GM19043 (cell line): ENCODE measurements at regions not wholly inside any gene's neighbourhood (a gene's known extent, or its start where the extent isn't known, plus 50 kb on each side); places are given as distances from the start of the nearest gene placed in this dataset.
A peak's percentile ranks its signal among the peaks of the same experiment; 100 is the strongest.
"Not testable (repeated sequence)": the region's sequence is repeated elsewhere in the genome, so short reads cannot be mapped to it uniquely, and the experiment has no call there.

Experiments used
- ATAC-seq: cut with Tn5 transposase; IDR thresholded peaks from one replicate; pipeline ENCODE4 v1.9.1; 2021; ENCODE audit warnings: low read depth; ENCODE audit not compliant: unreplicated experiment

DNA sequence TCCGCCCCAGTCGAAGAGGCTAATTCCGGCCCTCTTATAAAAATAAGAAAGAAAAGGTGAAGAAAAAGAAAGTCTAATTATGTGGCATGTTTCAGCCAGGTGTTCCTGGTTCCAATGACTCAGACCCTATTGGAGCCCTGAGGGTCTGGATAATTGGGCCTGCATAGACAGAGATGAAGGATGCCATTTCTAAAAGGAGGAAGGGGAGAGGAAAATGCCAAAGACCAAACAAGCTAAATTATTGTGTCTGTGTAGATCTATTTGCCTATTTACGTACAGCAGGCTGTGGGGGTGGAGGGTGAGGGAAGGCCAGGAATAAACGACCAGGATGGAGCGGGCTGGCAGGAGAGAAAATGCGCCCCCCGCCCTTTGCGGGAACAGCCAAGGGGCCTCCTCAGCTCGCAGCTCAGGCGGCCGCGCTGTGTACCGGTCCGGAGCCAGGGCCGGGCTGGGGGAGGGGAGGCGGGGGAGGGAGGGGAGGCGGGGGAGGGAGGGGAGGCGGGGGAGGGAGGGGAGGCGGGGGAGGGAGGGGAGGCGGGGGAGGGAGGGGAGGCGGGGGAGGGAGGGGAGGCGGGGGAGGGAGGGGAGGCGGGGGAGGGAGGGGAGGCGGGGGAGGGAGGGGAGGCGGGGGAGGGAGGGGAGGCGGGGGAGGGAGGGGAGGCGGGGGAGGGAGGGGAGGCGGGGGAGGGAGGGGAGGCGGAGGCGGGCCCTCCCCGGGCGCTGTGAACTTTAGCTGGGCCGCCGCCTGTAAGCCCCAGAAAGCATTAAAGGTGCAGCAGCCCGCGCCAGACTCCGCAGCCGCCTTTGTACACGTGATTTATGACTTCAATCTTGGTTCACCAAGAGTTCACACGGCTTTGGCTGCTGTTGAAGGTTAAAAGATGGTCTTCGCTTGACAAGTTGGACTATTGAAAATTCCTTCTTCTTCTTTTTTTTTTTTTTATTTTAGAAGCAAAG lies 113.0 kb upstream of the FOXD4L5 start:
- ATAC-seq = not testable (repeated sequence)

DNA sequence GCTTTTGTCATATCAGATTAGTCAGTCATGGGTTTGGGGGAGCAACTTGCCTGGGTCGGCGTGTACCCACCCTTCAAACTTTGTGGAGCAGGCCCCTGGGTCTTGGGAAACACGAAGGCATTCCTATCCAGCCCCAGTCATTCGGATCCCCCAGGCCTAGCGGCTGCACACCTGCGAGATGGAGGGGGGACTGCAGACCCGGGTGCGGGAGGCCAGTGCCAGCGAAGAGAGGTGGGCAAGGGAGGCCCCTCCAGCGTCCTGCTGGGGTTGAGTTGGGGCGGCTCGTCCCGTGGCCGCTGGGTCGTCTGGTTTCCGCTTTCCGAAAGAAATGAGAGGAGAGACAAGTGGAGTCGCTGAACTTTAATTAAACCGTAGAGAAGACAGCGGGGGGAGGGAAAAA lies 112.2 kb upstream of the FOXD4L5 start:
- ATAC-seq = not testable (repeated sequence)

DNA sequence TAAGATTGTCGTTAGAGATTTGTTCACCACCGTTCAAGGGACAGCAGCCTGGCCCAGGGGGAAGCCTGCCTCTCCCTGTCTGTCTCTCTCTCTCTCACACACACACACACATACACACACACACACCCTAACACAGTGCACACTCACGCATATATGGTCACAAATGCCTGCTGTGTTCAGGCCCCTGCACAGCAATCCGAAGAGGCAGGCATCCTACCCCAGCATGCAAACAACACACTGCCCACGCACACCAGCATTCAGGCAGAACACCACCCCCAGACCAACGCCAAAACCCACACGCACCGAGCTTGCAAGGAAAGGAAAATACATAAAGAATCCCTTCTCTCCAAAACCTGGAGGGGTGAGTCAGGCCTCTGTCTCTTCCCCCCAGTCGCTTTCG lies 111.6 kb upstream of the FOXD4L5 start:
- not testable (repeated sequence) for ATAC-seq

DNA sequence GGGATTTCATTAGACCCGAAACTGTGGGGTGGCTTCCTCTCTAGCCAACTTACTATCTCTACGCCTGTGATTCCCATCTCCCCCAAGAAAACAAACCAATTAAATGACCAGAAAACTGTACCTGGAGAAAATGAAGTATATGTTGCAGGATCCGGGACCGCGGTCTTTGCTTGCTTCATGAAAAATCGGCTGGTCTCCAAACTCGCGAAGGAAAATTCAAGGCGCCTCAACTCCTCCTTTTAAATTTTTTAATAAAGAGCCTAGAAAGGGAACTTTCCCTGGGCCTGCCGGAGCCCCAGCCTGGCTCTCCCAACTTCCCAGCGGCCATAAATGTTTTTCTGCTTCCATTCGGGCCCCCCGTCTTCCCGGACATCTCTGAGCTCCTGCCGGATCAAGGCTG lies 110.8 kb upstream of the FOXD4L5 start:
- not testable (repeated sequence) for ATAC-seq

DNA sequence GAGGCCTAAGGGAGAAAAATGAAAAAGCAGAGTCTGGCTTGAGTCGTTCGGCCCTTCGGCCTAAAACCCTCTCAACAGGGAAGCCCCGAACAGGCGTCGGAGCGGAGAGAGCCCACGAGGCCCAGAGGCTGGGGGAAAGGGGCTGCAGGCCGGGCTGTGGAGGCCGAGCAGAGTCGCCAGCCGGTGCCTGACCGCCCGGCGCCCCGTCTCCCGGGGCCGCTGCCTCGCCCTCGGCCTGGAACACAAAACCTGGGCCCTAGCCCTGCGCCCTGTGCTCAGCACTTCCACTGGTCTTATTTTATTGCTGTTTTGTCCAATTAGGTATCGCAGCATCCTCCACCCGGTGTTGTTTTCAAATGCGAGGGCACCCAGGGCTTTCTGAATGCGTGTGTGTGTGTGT lies 110.1 kb upstream of the FOXD4L5 start:
- not testable (repeated sequence) for ATAC-seq

DNA sequence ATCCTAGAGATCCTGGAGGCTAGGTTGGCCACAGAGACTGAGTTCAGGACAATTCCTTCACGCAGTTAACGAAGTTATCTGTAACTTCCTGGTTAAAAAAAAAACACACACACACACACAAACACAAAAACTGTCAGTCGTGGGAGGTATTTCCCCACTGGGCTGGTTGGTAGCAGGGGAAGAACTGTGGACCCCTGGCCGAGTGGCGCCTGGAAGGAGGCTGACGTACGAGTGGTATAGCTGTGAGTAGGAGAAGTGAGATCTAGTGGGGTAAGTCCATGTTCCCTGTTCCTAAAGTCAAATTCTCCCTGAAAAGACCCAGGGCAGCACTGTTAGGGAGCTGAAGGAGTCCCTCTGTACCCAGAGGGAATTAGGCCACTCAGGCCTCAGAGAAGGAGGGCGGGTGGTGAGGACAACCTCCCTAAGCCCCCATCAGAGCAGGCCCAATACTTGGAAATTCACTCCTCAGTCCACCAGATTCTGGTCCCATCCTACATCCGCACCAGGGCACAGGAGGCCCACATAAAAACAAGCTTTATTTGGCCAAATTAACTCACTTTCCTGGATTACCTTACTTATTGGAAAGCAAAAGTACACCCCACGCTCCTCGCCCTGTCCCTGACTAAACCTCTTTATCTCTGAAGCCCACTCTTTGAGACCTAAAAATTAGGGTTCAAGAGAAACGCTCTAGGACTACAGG lies 108.3 kb upstream of the FOXD4L5 start:
- ATAC-seq = not testable (repeated sequence)

DNA sequence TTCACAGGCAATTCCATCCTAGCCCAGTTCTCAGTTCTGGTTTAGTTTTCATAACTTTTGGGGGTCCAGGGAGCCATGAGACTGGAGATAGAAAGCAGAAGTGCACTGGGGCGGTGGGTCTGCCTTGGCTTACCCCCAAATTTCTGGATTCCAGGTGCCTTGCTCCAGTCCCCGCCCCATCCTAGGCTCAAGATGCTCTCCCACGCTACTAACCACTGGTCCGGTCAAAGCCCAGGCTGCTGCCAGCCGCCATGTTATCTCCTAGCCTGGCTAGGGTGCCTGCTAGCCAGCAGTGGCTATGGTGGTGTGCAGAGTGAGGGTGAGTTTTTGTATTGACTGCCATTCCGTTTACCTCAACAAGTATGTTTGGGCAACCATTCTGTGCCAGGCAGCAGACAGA lies 107.6 kb upstream of the FOXD4L5 start:
- not testable (repeated sequence) for ATAC-seq

DNA sequence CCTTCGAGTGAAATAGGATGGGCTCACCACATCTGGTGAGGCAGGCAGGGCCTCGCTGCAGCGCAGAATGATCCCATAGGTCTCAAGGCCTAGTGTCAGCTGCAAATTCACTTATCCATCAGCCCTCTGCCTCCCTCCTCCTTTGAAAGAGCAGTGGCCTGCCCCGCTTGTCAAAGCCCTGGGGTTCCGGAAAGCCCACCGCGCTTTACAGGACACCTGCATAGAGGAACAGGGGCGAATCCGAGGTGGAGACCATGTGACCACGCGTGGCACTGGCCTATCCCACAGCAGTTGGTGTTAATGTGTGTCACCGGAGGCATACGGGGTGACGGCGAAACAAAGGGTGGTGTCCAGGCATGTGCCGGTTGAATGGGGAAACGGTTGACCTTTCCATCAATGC lies 104.7 kb upstream of the FOXD4L5 start:
- ATAC-seq = not testable (repeated sequence)

DNA sequence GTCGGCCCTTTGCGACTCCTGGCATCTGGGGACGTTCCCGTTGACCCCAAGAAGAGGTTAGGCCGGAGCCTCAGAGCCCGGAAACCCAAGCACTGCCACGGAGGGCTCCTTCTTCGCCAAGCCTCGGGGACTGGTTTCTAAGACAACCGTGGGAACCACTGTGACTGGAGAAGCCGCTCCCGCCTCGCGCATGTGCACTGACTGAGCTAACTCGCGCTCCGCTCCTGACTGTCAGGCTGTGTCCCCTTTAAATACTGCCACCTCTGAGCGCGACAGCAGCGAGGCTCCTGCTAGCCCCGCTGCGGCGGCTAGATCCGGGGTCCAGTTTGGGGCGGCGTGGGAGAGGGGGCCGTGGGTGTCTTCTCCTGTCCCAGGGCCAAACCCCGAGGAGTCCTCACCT lies 104.2 kb upstream of the FOXD4L5 start:
- ATAC-seq = not testable (repeated sequence)

DNA sequence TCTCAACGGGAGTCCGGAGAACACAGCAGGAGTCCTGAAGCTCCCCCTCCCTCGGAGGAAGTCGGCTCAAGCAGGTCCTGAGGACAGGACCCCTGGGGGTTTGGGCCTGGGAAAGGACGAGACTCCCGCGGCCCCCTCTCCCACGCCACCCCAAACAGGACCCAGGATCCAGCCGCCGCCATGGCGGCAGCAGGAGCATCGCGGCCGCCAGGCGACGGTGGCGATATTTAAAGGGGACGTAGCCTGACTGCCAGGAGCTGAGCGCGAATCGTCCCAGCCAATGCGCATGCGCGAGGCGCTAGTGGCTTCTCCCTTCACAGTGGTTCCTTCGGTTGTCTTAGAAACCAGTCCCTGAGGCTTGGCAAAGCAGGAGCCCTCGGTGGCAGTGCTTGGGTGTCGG lies 101.7 kb upstream of the FOXD4L5 start:
- ATAC-seq = peak; percentile 99

DNA sequence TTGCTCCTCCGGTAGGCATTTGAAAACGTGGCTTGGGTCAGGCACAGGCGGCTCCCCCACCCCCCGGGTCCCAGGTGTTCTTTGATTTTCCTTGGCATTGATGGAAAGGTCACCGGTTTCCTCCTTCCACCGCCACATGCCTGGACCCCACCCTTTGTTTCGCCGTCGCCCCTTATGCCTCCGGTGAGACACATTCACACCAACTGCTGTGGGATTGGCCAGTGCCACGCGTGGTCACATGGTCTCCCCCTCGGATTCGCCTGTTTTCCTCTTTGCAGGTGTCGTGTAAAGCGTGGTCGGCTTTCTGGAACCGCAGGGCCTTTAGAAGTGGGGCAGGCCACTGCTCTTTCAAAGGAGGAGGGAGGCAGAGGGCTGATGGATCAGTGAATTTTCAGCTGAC lies 101.2 kb upstream of the FOXD4L5 start:
- ATAC-seq = not testable (repeated sequence)

DNA sequence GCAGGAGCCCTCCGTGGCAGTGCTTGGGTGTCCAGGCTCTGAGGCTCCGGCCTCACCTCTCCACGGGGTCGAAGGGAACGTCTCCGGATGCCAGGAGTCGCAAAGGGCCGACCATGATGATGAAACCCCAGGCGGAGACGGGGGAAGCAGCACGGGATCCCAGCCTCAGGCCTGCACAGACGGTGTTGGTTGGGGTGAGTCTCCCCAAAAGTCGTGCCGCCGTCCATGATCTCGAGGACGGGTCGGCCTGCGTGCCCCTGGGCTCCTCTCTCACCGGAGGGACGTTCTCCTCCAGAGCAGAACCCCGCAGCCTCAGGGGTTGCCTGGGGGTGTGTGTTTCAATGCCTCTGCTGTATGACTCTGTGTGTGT lies 100.6 kb upstream of the FOXD4L5 start:
- not testable (repeated sequence) for ATAC-seq

DNA sequence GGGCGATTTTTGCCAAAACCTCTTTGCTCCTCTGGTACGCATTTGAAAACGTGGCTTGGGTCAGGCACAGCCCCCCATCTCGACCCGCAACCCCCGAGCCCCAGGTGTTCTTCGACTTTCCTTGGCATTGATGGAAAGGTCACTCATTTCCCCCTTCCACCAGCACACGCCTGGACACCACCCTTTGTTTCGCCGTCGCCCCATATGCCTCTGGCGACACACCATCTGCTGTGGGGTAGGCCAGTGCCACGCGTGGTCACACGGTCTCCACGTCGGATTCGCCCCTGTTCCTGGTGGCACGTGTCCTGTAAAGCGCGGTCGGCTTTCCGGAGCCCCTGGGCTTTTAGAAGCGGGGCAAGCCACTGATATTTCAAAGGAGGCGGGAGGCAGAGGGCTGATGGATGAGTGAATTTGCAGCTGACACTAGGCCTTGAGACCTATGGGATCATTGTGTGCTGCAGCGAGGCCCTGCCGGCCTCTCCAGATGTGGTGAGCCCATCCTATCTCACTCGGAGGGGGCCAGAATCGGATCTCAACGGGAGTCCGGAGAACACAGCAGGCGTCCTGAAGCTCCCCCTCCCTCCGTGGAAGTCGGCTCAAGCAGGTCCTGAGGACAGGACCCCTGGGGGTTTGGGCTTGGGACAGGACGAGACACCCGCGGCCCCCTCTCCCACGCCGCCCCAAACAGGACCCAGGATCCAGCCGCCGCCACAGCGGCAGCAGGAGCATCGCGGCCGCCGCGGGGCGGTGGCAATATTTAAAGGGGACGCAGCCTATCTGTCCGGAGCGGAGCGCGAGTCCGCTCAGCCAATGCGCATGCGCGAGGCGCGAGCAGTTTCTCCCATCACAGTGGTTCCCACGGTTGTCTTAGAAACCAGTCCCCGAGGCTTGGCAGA lies 100.0 kb upstream of the FOXD4L5 start:
- not testable (repeated sequence) for ATAC-seq

DNA sequence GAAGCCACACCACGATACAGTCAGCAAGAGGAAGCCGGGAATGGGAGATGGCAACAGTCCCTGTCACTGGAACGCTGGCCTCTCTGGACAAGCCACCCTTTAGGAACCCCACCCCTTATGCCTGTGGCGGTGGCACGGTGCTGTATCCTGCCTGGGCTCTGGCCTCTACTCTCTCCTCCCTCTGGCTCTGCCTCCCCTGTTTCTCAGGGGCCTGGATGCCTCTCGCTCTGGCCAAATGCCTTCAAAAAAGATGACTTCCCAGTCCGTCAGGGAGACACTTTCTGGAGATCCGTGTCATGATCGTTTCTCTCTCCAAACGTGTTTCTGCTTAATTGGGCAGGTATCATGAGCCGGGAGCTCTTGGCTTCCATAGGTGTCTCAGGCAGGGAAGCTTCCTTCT lies 99.1 kb upstream of the FOXD4L5 start:
- ATAC-seq = not testable (repeated sequence)

DNA sequence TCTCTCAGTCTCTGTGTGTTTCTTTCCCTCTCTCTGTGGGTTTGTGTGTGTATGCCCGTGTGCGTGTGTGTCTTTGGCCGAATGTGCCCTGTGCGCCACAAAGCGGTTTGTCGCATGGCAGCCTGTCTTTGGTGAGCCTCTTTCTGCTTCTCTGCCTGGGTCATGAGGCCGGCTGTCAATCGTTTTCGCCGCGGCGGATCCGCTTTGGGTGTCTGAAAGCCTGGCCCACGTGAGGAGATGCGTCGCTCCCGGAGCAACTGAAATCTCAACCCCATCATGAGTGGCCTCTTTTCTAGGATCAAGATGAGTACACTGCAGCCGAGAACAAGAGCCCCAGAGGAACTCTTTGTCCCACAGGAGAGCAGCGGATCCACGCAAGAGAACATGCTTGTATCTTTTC lies 98.6 kb upstream of the FOXD4L5 start:
- not testable (repeated sequence) for ATAC-seq

DNA sequence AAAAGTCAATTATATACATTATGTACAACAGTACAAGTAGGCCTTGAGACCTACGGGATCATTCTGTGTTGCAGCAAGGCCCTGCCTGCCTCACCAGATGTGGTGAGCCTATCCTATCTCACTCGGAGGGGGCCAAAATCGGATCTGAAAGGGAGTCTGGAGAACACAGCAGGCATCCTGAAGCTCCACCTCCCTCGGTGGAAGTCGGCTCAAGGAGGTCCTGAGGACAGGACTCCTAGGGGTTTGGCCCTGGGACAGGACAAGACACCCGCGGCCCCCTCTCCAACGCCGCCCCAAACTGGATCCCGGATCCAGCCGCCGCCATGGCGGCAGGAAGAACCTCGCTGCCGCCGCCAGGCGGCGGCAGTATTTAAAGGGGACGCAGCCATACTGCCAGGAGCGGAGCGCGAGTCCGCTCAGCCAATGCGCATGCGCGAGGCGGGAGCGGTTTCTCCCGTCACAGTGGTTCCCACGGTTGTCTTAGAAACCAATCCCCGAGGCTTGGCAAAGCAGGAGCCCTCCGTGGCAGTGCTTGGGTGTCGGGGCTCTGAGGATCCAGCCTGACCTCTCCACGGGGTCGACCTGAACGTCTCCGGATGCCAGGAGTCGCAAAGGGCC lies 97.8 kb upstream of the FOXD4L5 start:
- ATAC-seq = not testable (repeated sequence)
